Urinary bladder (tissue), 3 donors: ENCODE measurements at regions not wholly inside any gene's neighbourhood (a gene's known extent, or its start where the extent isn't known, plus 50 kb on each side); places are given as distances from the start of the nearest gene placed in this dataset.

Experiments
- DNase-seq: peaks from one replicate; pipeline ENCODE4 v3.0.0-alpha.2; 2015; ENCODE audit errors: extremely low spot score
- H3K27ac ChIP-seq: one replicate; pipeline ENCODE4 v1.5.1; 2013; ENCODE audit warnings: low read depth, mild to moderate bottlenecking, moderate library complexity
- H3K36me3 ChIP-seq: one replicate; pipeline ENCODE4 v1.6.1; 2013; ENCODE audit warnings: mild to moderate bottlenecking, moderate library complexity; ENCODE audit not compliant: insufficient read depth
- H3K4me1 ChIP-seq: one replicate; pipeline ENCODE4 v1.6.1; 2013; ENCODE audit warnings: mild to moderate bottlenecking, moderate library complexity; ENCODE audit not compliant: insufficient read depth
- H3K4me3 ChIP-seq: one replicate; pipeline ENCODE4 v1.5.1; 2013; ENCODE audit warnings: low read depth, low read length
- WGBS: extraction: QIAGEN DNeasy Blood & Tissue Kit; methylation state at CpG from one replicate; pipeline ENCODE4 v1.1.7; 2013; 5-methylcytosine and 5-hydroxymethylcytosine counted together
- donor health status: healthy with polysubstance abuse.
- donor health status: healthy.

DNA sequence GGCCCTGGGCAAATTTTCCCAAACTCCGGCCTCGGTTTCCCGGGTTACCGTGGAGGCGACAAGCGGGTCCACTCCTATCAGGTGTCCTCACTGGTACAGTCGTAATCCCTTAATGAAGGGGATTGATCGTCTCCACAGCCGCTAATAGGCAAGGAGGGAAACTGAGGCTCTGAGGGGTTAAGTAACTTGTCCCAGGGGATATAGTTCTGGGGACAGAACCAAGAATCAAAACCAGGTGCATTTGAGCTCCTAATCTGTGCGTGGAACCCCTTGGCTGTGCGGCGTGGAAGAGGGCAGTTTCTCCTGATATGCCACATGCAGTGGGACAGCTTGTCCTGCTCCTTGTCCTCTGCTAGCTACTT is 157.2 kb downstream of the CYRIA start:
- 20% methylated on average over 12 of the region's 12 CpGs for WGBS
- Histone ChIP-seq H3K27ac (no peak overlapping the region), H3K4me3 (no peak overlapping the region), H3K4me1 (no peaks in the 10 kb centered on the region), H3K36me3 (no peaks in the 10 kb centered on the region)
- no peak for DNase-seq

DNA sequence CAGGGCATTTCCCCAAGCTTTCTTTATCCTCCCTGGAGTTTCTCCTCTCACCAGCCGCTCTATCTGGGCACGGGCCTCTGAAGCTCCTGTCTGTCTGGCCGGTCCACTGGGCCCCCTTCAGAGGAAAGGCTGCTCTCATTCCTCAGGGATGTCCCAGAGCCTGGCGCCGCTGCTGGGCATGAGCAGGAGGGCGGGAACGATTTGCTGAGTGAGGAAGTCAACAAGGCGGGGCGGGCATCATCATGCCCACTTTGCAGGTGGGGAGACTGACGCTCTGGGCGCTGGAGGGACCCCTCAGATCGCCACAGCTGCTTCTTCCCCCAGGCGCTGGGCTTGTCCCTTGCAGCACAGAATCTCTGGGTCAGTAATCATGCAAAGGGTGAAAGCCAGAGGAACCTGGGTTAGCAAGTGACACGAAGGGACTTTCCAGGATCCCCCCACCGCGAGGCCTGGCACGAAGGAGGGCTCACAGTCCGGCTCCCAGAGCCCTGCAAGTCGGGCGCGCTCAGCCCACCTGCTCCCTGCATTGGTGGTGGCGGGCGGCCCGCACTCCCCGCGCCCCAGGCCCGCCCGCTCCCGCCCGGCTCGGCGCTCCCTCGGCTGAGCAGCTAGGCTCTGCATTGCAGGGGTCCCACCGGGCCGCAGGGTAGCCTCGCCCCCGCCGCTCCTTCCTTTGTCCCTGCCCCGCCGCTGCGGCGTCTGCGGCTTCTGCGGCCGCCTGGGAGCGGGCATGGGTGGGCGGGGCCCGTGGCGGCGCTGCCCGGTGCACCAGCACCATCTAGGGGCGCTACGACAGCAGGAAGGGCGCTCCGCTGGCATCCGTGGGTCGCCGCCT is 157.8 kb downstream of the CYRIA start:
- Histone ChIP-seq H3K27ac (no peak overlapping the region), H3K4me3 (peak overlapping the region; percentile 18)
- WGBS = 6% methylated on average over 58 of the region's 58 CpGs

DNA sequence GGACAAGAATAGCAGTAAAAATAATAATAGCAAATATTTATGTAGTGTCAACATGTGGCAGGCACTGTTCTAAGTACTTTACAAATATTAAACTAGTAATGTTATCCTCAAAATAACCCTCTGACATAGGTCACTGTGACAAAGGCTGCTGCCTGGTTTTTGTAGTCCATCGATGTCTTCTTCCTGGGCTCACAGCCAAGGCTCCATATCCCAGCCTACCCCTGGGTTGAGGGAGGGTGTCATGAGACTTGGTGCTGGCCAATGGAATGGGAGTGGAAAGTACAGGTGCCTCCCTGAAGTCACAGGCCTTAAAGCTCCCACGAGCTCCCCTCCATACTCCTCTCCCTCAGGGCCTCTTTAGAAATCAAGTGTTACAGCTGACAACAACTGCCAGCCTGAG is 159.3 kb downstream of the CYRIA start:
- no peak overlapping the region for H3K4me3 ChIP-seq
- WGBS = 40% methylated on average over 2 of the region's 2 CpGs
- H3K4me1 ChIP-seq = no peaks in the 10 kb centered on the region

More for the DNA sequence above, 157.8 kb downstream of the CYRIA start:
- Histone ChIP-seq H3K4me1 (no peaks in the 10 kb centered on the region), H3K36me3 (no peaks in the 10 kb centered on the region)
- DNase-seq = no peak

DNA sequence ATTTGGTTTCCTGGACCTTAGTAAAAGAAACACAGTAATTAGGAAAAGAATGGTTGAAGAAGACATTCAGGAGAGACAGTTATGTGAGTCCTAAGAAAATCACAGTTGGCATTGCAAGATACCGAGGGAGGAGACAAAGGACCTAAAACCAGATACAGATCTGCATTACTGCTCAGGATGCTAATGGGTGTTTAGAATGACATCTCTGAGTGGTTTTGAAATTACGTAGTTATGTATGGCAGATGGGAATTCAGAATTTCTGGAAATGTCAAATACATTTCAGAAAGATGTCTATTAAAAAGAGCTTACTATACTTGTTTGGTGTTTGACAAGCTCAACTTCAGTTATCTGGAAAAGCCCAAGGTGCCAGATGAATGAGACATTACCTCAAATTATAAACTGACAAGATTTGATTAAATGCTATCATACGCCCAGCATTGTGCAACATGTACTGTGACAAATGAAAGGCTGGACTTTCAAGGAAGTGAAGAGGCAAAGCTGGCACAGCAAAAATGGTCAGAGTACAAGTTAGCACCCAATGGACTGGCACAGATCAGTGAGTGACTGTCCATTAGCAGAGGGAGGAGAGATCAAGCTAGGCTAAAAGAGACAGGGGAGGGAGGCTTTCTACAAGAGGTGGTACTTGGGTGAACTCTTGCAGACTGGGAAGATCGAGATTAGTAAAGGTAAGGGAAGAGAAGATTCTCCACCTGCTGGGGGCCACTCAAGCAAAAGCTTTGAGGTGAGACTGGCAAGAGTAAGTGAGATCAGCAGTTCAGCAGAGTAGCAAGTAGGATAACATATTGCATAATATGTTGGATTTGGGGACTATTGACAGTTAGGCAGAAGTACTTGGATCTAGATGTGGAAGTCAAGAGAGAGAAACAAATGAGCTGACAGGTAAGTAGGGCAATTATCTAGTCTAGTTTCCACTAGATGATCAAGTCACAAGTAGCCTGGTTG is 168.9 kb downstream of the CYRIA start:
- 67% methylated on average over 4 of the region's 4 CpGs for WGBS
- no peaks in the 10 kb centered on the region for H3K4me1 ChIP-seq
- DNase-seq = no peak
- H3K27ac ChIP-seq = no peak overlapping the region
- H3K36me3 ChIP-seq = no peaks in the 10 kb centered on the region
- H3K4me3 ChIP-seq = no peak overlapping the region

More for the DNA sequence above, 159.3 kb downstream of the CYRIA start:
- no peak for DNase-seq
- Histone ChIP-seq H3K36me3 (no peaks in the 10 kb centered on the region), H3K27ac (no peak overlapping the region)

DNA sequence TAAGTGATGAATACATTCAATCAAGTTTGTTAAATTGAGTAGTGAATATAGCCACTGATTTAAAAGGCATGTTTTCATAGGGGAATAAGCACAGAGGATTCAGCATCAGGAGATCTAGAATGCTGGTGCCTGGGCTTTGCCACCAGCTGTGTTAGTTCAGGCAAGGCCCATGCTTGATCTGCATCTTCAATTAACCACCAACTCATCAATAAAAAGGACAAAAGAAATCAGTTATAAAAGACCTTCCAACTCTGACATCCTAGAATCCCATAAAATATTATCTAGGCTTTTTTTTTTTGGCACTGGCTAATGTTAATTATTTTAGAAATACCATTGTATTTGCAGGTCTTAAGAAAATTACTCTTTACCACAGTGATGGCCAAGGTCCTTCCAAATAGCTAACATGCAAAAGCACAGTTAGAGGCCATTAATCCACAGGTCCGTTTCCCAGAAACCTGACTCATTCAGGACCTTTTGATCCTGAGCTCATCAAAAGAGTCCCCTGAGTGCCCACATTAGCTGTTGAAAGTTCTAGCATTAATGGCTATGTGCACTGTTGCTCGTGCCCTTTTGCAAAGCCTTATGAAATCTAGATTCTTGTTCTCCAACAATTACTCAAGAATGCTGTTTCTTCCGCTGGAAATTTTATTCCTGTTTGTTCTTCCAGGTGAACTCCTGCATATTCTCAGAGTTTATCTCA is 170.0 kb downstream of the CYRIA start:
- 58% methylated on average over 3 of the region's 3 CpGs for WGBS

DNA sequence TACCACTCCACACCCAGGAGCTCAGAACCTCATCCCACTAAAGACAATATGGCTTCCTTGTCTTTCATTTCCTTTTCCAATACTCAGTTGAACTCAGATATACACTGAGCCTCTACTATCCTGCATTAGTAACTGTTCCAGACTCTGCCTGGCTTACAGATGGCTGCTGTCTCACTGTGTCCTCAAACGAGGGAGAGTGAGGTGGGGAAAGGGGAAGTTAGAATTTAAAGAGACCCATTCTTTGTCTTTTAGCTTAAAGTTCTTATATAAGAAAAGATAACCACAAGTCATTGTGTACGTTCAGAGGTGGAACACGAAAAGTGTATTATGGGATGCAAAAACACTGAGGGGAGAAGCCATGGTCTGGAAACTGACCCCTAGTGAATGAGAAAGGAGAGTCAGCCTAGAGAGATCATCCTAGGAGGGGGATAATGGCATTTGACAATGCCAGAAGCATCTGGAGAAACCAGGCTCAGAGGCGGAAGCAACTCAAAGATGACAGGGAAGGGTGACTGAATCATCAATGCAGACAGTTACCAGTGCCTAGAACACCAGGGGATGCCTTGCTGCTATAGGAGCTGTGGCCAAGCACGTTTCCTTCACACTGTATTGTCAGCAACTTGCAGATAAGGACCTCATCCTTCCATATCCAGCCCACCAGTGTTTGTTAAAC is 170.7 kb downstream of the CYRIA start:
- no peaks in the 10 kb centered on the region for H3K4me1 ChIP-seq
- H3K27ac ChIP-seq = no peak overlapping the region
- H3K4me3 ChIP-seq = no peak overlapping the region
- WGBS = 50% methylated on average over 5 of the region's 5 CpGs
- DNase-seq = no peak
- H3K36me3 ChIP-seq = no peaks in the 10 kb centered on the region

More for the DNA sequence above, 170.0 kb downstream of the CYRIA start:
- DNase-seq = no peak
- Histone ChIP-seq H3K27ac (no peak overlapping the region), H3K4me1 (no peaks in the 10 kb centered on the region), H3K36me3 (no peaks in the 10 kb centered on the region), H3K4me3 (no peak overlapping the region)

DNA sequence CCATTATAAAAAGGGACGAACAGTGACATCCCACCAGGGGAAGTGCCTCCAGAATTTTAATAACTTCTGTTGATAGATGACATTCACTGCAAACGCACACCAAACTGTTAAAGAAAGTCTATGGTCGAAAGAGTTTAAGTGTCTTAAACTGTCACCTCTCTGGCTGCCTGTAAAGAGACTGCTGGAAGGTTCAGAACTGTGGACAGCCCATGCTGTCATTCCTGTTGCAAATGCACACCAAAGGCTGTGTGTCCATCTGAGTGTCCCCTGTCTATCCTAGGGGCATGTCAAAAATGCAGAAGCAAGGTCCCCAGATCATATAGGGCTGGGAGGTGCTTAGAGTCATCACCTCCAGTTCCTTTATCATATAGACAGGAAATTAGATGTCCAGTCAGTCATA is 171.8 kb downstream of the CYRIA start:
- WGBS = 72% methylated on average over 3 of the region's 3 CpGs
- no peaks in the 10 kb centered on the region for H3K36me3 ChIP-seq

DNA sequence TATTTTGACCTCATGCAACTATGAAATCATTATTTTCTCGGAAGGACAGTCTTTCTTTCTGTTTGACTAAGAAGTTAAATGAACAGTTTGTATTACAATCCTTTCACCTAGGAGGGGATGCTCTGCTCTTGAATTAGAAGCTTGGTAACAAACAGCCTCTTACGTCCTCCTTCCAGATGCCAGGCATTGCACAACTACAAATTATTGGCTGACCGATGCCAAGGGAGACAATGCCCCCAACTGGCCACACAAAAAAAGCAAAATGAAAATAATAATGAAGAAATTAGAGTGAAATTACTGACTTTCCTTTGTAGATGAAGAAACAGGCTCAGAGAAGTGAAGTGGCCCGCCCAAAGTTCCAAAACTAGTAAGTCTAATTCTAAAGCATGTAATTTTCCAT is 177.9 kb downstream of the CYRIA start:
- 43% methylated on average over 4 of the region's 4 CpGs for WGBS
- Histone ChIP-seq H3K4me3 (no peak overlapping the region), H3K36me3 (no peaks in the 10 kb centered on the region), H3K4me1 (no peaks in the 10 kb centered on the region), H3K27ac (no peak overlapping the region)
- DNase-seq = no peak

More for the DNA sequence above, 171.8 kb downstream of the CYRIA start:
- Histone ChIP-seq H3K4me3 (no peak overlapping the region), H3K27ac (no peak overlapping the region), H3K4me1 (no peaks in the 10 kb centered on the region)
- DNase-seq = no peak

DNA sequence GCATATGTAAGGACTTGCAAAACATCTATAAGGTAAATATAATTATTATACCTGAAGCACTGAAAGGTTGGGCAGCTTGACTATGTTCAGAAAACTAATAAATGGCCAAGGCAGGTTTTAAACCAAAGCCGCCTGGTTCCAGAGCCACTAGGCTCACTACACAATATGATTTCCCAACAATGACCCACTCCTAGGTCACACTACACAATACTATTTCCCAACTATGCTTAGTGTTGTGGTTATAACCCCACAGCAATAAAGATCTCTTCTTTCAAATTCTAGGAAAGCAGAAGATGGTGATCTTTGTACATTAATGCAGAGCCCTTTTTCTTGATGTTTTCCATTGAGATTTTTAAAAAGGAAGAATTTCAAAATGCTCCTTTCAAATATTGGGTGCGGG is 180.4 kb downstream of the CYRIA start:
- Histone ChIP-seq H3K4me1 (no peaks in the 10 kb centered on the region), H3K4me3 (no peak overlapping the region), H3K27ac (no peak overlapping the region), H3K36me3 (no peaks in the 10 kb centered on the region)
- no peak for DNase-seq
- 94% methylated on average over 2 of the region's 2 CpGs for WGBS

DNA sequence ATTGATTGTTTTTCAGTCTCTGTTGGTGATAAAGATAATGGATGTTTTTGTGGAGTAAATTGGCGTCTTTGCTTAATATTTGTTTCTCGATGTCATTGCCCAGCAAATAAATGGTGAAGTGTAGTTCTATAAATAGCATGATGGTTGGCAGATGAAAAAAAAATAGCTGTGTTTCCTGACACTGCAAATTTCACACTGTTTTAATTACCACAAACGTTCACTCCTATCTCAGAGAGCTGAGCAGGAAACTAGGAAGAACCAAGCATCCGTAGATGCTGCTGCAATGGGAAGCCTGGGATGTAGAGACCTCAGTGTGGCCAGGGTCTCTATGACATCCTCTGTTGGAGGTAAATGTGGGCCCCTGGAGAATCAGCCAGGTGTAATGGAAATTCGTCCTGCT is 183.2 kb downstream of the CYRIA start:
- Histone ChIP-seq H3K4me1 (no peaks in the 10 kb centered on the region), H3K4me3 (no peak overlapping the region), H3K27ac (no peak overlapping the region), H3K36me3 (no peaks in the 10 kb centered on the region)
- no peak for DNase-seq
- 67% methylated on average over 5 of the region's 5 CpGs for WGBS

DNA sequence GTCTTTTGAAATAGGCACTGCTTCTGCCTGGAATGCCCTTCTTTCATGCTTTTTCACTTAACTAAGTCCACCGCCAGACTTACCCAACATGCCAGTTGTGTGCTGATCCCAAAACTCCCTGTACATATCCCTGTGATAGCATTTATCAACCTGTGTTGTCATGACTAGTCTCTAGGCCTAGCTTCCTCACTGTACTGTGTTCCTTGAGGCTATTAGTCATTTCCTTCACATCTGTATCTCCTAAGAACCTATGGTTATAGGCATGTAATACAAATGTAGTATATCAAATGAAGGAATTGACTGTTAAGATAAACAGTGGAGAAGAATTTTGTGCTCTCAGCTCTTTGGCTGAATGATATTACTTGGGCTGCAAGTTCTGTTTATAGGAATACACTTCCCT is 184.3 kb downstream of the CYRIA start:
- DNase-seq = no peak
- Histone ChIP-seq H3K4me1 (no peaks in the 10 kb centered on the region), H3K27ac (no peak overlapping the region), H3K36me3 (no peaks in the 10 kb centered on the region), H3K4me3 (no peak overlapping the region)
- WGBS = 85% methylated on average over 1 of the region's 1 CpG

DNA sequence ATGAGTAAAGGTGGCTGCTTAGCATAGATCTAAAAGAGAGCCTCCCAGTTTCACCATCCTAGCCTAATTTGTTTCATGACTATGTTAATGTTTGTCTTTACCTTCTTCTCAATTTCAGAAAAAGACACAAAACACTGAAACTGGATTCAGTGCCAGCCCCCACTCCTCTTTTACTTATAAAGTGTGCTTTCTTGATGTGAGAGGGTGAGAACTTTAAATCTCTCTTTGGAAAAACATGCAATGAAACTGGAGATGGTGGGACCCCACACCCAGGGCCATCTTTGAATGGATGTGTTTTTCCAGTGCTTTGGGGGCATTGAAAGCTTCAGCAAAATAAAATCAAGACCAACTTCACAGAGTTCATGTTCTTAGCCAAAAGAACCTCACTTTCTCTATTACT is 185.9 kb downstream of the CYRIA start:
- H3K36me3 ChIP-seq = no peaks in the 10 kb centered on the region
- no peak overlapping the region for H3K27ac ChIP-seq
- DNase-seq = no peak
- no peak overlapping the region for H3K4me3 ChIP-seq
- no peaks in the 10 kb centered on the region for H3K4me1 ChIP-seq
